ENCODE measurements at regions not wholly inside any gene's neighbourhood (a gene's known extent, or its start where the extent isn't known, plus 50 kb on each side); places are given as distances from the start of the nearest gene placed in this dataset.

DNA sequence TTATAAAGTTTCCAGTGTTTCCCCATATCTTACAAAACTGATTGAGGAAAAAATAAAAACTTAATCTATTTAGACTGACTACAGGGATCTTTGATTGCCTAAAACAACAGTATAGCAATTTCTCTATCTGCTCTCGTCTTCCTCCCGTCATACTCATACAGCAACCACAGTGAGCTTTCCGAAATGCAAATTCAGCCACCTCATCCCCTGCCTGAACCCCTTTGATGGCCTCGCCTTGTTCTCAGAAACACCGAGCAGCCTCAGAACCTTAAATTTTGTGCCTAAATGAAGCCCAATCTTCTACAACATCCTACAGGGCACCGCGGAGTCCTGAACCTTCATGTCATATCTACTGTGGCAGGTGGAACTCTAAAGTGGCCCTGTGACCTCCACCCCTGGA is 223.7 kb upstream of the TMEM132C start:
- peaks cover 0 to 2% (median 0%) of the 10 kb centered on the region in 3 donors for H3K9me3 ChIP-seq (ENCODE audit: control insufficient read depth in 3 of 3, low read length in 3 of 3)
- H3K36me3 ChIP-seq (ENCODE audit: control insufficient read depth in 3 of 3, insufficient read depth in 3 of 3, low read length in 3 of 3) = no peaks in the 10 kb centered on the region
- H3K9ac ChIP-seq (ENCODE audit: low read depth in 1 of 3, low read length in 3 of 3) = no peak overlapping the region
- no peak overlapping the region for H3K27ac ChIP-seq (ENCODE audit: low read depth, low read length)
- H3K4me1 ChIP-seq (ENCODE audit: control insufficient read depth in 3 of 3, insufficient read depth in 3 of 3, low read length in 3 of 3) = no peaks in the 10 kb centered on the region
- no peak overlapping the region for H3K4me3 ChIP-seq (ENCODE audit: low read length in 3 of 3)
- no peaks in the 10 kb centered on the region for H3K27me3 ChIP-seq (ENCODE audit: control insufficient read depth in 3 of 3, insufficient read depth in 3 of 3, low read length in 3 of 3)

DNA sequence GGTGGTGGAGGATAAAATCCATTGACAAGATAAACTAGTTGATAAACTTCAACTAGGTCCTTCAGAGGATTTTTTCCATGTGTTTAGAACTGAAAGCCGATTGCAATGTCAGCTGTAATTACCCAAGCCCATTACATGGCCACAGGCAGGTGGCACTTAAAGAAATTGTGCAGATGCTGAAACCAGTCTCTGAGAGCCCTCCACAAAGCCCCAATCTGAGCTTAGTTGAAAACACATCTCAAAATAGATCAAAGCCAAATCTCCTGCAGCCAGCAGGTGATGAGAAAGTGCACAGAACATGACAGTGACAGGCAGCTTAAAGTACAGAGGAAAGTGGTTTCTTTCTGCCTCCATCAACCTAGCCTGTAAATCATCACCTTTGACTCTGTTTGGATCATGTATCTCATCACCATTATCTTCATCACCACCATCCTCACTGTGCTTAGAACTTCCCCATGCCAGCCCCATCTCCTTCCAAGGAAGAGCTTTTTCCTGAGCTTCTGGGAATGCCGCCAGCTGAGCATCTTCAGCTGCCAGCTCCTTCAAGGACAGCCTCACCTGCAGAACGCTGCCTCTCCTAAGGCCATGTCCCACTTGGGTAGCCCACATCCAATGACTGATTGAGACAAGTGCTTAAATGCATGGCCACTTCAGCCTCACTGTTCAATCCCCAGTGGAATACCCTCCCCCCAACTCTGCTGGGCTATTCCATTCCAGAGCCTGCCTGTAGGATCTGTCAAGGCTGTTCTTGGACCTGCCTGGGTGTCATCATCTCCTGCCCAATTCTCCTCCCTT is 219.5 kb upstream of the TMEM132C start:
- Histone ChIP-seq H3K27me3 (ENCODE audit: control insufficient read depth in 3 of 3, insufficient read depth in 3 of 3, low read length in 3 of 3) (no peaks in the 10 kb centered on the region), H3K9me3 (ENCODE audit: control insufficient read depth in 3 of 3, low read length in 3 of 3) (no peaks in the 10 kb centered on the region), H3K4me3 (ENCODE audit: low read length in 3 of 3) (no peak overlapping the region), H3K36me3 (ENCODE audit: control insufficient read depth in 3 of 3, insufficient read depth in 3 of 3, low read length in 3 of 3) (no peaks in the 10 kb centered on the region), H3K27ac (ENCODE audit: low read depth, low read length) (no peak overlapping the region), H3K9ac (ENCODE audit: low read depth in 1 of 3, low read length in 3 of 3) (no peak overlapping the region), H3K4me1 (ENCODE audit: control insufficient read depth in 3 of 3, insufficient read depth in 3 of 3, low read length in 3 of 3) (no peaks in the 10 kb centered on the region)

DNA sequence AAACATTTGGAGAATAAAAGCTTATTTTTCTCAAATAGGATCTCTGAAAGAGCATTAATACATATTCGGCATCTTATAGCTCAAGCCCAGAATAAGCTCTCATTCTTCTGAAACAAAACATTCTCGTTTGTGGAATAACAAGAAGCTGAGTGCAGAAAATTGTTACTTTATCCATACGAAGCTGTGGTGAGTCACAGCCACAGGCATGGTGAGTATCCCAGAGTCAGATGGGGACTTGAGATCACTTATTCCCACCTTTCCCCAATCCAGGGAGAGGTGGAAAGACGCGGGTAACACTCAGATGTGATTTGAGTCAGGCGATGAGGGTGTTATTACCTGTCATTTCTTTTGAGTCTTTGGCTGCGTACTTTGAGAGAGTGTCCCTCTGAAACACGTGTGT is 214.6 kb upstream of the TMEM132C start:
- no peak overlapping the region for H3K4me3 ChIP-seq (ENCODE audit: low read length in 3 of 3)
- H3K27ac ChIP-seq (ENCODE audit: low read depth, low read length) = no peak overlapping the region
- no peak overlapping the region for H3K9ac ChIP-seq (ENCODE audit: low read depth in 1 of 3, low read length in 3 of 3)
- H3K27me3 ChIP-seq (ENCODE audit: control insufficient read depth in 3 of 3, insufficient read depth in 3 of 3, low read length in 3 of 3) = no peaks in the 10 kb centered on the region
- no peaks in the 10 kb centered on the region for H3K4me1 ChIP-seq (ENCODE audit: control insufficient read depth in 3 of 3, insufficient read depth in 3 of 3, low read length in 3 of 3)
- H3K36me3 ChIP-seq (ENCODE audit: control insufficient read depth in 3 of 3, insufficient read depth in 3 of 3, low read length in 3 of 3) = no peaks in the 10 kb centered on the region
- H3K9me3 ChIP-seq (ENCODE audit: control insufficient read depth in 3 of 3, low read length in 3 of 3) = peaks cover 0 to 3% (median 0%) of the 10 kb centered on the region in 3 donors

DNA sequence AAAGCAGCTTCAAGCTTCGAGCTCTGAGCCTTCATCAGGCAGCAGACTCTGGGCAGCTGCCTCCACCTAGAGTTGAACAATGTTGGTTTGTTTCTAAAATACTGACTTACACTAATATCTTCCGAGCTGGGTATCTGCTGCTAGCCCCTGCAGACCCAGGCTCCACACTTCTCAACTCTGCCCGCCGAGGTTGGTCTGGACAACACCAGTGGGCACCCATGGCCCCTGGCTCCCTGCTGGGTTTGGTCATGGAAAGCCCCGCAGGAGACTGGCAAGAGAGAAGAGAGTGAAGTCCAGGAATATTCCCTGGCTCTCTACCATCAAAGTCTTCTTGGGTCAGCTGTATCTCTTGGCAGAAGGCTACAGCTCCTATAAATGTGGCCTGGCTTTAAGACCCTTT is 214.2 kb upstream of the TMEM132C start:
- no peaks in the 10 kb centered on the region for H3K4me1 ChIP-seq (ENCODE audit: control insufficient read depth in 3 of 3, insufficient read depth in 3 of 3, low read length in 3 of 3)
- no peak overlapping the region for H3K27ac ChIP-seq (ENCODE audit: low read depth, low read length)
- H3K36me3 ChIP-seq (ENCODE audit: control insufficient read depth in 3 of 3, insufficient read depth in 3 of 3, low read length in 3 of 3) = no peaks in the 10 kb centered on the region
- no peaks in the 10 kb centered on the region for H3K27me3 ChIP-seq (ENCODE audit: control insufficient read depth in 3 of 3, insufficient read depth in 3 of 3, low read length in 3 of 3)
- H3K9me3 ChIP-seq (ENCODE audit: control insufficient read depth in 3 of 3, low read length in 3 of 3) = peaks cover 0 to 3% (median 0%) of the 10 kb centered on the region in 3 donors
- no peak overlapping the region for H3K9ac ChIP-seq (ENCODE audit: low read depth in 1 of 3, low read length in 3 of 3)
- no peak overlapping the region for H3K4me3 ChIP-seq (ENCODE audit: low read length in 3 of 3)

DNA sequence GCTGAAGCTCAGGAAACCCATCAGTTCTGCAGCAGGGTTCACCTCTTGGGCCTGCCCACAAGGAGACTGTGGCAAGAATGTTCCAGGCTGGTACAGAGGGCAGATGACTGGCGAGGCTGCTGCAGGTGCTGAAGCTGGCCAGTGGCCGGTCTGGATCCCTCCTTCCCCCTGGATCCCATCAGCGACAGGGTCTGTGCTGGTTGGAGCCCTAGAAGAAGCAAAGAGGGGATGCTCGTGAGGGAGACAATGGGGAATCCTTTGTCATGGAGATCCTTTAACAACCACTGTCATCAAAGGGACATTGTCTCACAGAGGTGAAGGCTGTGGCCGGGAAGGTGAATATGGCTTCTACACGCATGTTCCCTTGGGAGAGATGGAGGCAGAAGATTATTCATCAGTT is 211.4 kb upstream of the TMEM132C start:
- H3K9ac ChIP-seq (ENCODE audit: low read depth in 1 of 3, low read length in 3 of 3) = no peak overlapping the region
- peaks cover 0 to 3% (median 0%) of the 10 kb centered on the region in 3 donors for H3K9me3 ChIP-seq (ENCODE audit: control insufficient read depth in 3 of 3, low read length in 3 of 3)
- H3K4me3 ChIP-seq (ENCODE audit: low read length in 3 of 3) = no peak overlapping the region
- no peaks in the 10 kb centered on the region for H3K36me3 ChIP-seq (ENCODE audit: control insufficient read depth in 3 of 3, insufficient read depth in 3 of 3, low read length in 3 of 3)
- no peak overlapping the region for H3K27ac ChIP-seq (ENCODE audit: low read depth, low read length)
- no peaks in the 10 kb centered on the region for H3K4me1 ChIP-seq (ENCODE audit: control insufficient read depth in 3 of 3, insufficient read depth in 3 of 3, low read length in 3 of 3)
- H3K27me3 ChIP-seq (ENCODE audit: control insufficient read depth in 3 of 3, insufficient read depth in 3 of 3, low read length in 3 of 3) = no peaks in the 10 kb centered on the region

DNA sequence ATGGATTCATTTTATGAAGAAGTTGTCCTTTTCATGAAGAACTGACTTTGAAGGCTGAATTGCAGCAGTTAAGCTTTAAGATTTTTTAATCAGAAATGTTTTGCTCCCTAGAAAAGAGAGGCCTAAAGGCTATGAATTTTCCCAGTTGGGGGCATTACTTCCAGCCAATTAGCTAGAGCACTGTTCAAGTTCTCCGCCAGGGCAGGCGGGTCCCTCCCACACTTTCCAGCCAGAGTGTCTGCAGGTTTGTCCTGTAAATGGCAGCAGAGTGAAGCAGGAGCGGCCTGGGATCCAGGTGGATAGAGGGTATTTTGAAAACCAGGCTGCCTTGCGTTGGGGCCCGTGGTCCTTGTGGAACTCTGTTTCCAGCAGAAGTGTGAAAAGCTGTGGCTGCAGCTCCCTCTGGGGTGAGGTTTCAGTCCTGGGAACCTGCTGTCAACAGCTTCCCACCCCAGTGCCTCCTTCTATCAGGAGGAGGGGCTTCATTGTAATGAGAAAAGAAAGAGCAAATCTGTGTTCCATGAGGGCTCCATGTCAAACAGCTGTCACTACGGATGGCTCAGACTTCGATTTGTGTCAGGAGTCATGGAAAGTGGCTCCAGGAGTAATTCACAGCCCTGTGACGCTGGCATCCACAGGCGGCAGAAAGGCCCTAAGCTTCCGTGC is 210.7 kb upstream of the TMEM132C start:
- Histone ChIP-seq H3K4me3 (ENCODE audit: low read length in 3 of 3) (no peak overlapping the region), H3K27ac (ENCODE audit: low read depth, low read length) (no peak overlapping the region), H3K9me3 (ENCODE audit: control insufficient read depth in 3 of 3, low read length in 3 of 3) (peaks cover 0 to 3% (median 0%) of the 10 kb centered on the region in 3 donors), H3K4me1 (ENCODE audit: control insufficient read depth in 3 of 3, insufficient read depth in 3 of 3, low read length in 3 of 3) (no peaks in the 10 kb centered on the region), H3K36me3 (ENCODE audit: control insufficient read depth in 3 of 3, insufficient read depth in 3 of 3, low read length in 3 of 3) (no peaks in the 10 kb centered on the region), H3K9ac (ENCODE audit: low read depth in 1 of 3, low read length in 3 of 3) (no peak overlapping the region), H3K27me3 (ENCODE audit: control insufficient read depth in 3 of 3, insufficient read depth in 3 of 3, low read length in 3 of 3) (no peaks in the 10 kb centered on the region)

DNA sequence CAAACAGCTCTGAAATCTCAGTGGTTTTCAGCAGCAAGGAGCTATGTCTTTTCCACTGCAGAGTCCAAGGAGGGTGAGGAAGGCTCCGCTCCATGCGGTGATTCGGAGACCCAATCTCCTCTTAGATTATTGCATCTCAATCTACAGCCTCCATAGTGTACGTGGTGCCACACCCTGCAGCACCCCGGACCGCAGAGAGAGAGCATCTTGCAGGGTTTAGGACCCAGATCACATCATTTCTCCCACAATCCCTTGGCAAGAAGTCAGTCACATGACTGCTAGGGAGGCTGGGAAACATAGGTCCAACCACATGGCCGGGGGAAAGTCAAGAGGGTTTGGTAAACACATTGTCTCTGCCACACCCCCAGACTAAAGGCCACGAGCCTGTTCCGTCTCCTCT is 209.4 kb upstream of the TMEM132C start:
- Histone ChIP-seq H3K4me1 (ENCODE audit: control insufficient read depth in 3 of 3, insufficient read depth in 3 of 3, low read length in 3 of 3) (no peaks in the 10 kb centered on the region), H3K36me3 (ENCODE audit: control insufficient read depth in 3 of 3, insufficient read depth in 3 of 3, low read length in 3 of 3) (no peaks in the 10 kb centered on the region), H3K27ac (ENCODE audit: low read depth, low read length) (no peak overlapping the region), H3K9ac (ENCODE audit: low read depth in 1 of 3, low read length in 3 of 3) (no peak overlapping the region), H3K27me3 (ENCODE audit: control insufficient read depth in 3 of 3, insufficient read depth in 3 of 3, low read length in 3 of 3) (no peaks in the 10 kb centered on the region), H3K4me3 (ENCODE audit: low read length in 3 of 3) (no peak overlapping the region), H3K9me3 (ENCODE audit: control insufficient read depth in 3 of 3, low read length in 3 of 3) (peaks cover 0 to 3% (median 0%) of the 10 kb centered on the region in 3 donors)

DNA sequence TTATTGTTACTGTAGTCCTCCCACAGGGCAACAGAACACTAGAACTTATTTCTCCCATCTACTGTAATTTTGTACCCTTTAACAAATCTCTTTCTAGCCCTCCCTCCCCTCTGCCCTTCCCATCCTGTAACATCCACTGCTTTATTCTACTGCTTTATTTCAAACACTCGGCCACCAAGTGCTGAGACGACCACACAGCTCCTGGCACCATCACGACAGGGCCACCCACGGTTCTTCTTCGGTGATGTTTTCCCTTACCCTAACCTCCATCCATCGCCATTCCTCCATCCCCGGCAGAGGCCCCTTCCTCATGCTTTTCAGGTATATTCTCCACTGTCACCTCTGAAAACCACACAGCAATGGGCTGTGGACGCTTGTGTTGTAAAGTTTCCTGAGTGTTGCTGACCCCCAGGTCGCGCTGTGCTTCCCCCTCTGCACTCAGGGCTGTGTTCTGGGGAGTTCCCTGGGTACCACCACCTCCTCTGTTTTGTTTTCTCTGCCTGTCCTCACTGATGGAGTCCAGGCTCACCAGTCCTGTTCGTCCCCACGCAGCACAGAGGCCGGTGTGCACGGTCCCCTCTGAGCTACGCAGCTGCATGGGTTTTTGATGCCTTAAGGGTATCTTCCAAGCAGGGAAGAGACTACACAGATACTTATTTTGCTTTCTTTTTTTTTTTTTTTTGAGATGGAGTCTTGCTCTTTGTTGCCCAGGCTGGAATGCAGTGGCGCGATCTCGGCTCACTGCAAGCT is 207.2 kb upstream of the TMEM132C start:
- H3K4me1 ChIP-seq (ENCODE audit: control insufficient read depth in 3 of 3, insufficient read depth in 3 of 3, low read length in 3 of 3) = no peaks in the 10 kb centered on the region
- no peaks in the 10 kb centered on the region for H3K27me3 ChIP-seq (ENCODE audit: control insufficient read depth in 3 of 3, insufficient read depth in 3 of 3, low read length in 3 of 3)
- H3K4me3 ChIP-seq (ENCODE audit: low read length in 3 of 3) = no peak overlapping the region
- H3K9ac ChIP-seq (ENCODE audit: low read depth in 1 of 3, low read length in 3 of 3) = no peak overlapping the region
- H3K36me3 ChIP-seq (ENCODE audit: control insufficient read depth in 3 of 3, insufficient read depth in 3 of 3, low read length in 3 of 3) = no peaks in the 10 kb centered on the region
- H3K9me3 ChIP-seq (ENCODE audit: control insufficient read depth in 3 of 3, low read length in 3 of 3) = peaks cover 0 to 3% (median 0%) of the 10 kb centered on the region in 3 donors
- no peak overlapping the region for H3K27ac ChIP-seq (ENCODE audit: low read depth, low read length)

DNA sequence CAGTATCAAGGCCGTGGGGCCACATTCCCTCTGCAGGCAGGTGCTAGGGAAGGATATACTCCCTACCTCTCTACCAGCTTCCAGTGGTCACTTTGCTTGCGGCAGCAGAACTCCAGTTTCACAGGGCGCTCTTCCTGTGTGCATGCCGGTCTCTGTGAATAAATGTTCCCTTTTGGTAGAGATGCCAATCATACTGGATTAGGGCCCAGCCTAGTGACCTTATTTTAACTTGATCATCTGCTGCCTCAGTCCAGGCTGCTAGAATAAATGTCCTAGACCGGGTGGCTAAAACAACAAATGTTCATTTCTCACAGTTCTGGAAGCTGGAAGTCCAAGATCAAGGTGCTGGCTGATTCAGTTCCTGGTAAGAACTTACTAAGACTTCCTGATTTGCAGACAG is 198.8 kb upstream of the TMEM132C start:
- Histone ChIP-seq H3K36me3 (ENCODE audit: control insufficient read depth in 3 of 3, insufficient read depth in 3 of 3, low read length in 3 of 3) (no peaks in the 10 kb centered on the region), H3K9me3 (ENCODE audit: control insufficient read depth in 3 of 3, low read length in 3 of 3) (no peaks in the 10 kb centered on the region), H3K4me3 (ENCODE audit: low read length in 3 of 3) (no peak overlapping the region), H3K27ac (ENCODE audit: low read depth, low read length) (no peak overlapping the region), H3K4me1 (ENCODE audit: control insufficient read depth in 3 of 3, insufficient read depth in 3 of 3, low read length in 3 of 3) (no peaks in the 10 kb centered on the region), H3K9ac (ENCODE audit: low read depth in 1 of 3, low read length in 3 of 3) (no peak overlapping the region), H3K27me3 (ENCODE audit: control insufficient read depth in 3 of 3, insufficient read depth in 3 of 3, low read length in 3 of 3) (no peaks in the 10 kb centered on the region)

All from skeletal muscle tissue (tissue), 3 donors.